Thyroid gland (tissue), 4 donors: ENCODE measurements at regions not wholly inside any gene's neighbourhood (a gene's known extent, or its start where the extent isn't known, plus 50 kb on each side); places are given as distances from the start of the nearest gene placed in this dataset.
A peak's percentile ranks its signal among the peaks of the same experiment; 100 is the strongest.

Source experiments
- DNase-seq, 2 donors: peaks; one replicate each; pipeline ENCODE4 v3.0.0-alpha.2; 2019
- H3K27ac ChIP-seq, 3 donors: fragments of 200-600 bp; sonication (generic); 1 replicate in 2 of 3; 2 replicates in 1 of 3; pipeline ENCODE4 v1.5.1; 2016 to 2019; ENCODE audit warnings: mild to moderate bottlenecking in 1 of 3, moderate library complexity in 1 of 3
- H3K27me3 ChIP-seq: fragments of 200-600 bp; sonication (generic); one replicate; pipeline ENCODE4 v1.5.1; 2019
- H3K36me3 ChIP-seq, 2 donors: fragments of 200-600 bp; sonication (generic); one replicate each; pipeline ENCODE4 v1.5.1; 2016 to 2019
- H3K4me1 ChIP-seq, 2 donors: fragments of 200-600 bp; sonication (generic); one replicate each; pipeline ENCODE4 v1.5.1; 2017 to 2019
- H3K4me3 ChIP-seq, 3 donors: fragments of 200-600 bp; sonication (generic); replicated peaks in 1 of 3; 1 replicate in 2 of 3; 2 replicates in 1 of 3; pipeline ENCODE4 v1.5.1; 2016; ENCODE audit warnings: mild to moderate bottlenecking in 1 of 3
- H3K9me3 ChIP-seq: fragments of 200-600 bp; sonication (generic); one replicate; pipeline ENCODE4 v1.5.1; 2017
- CTCF ChIP-seq, 6 experiments: fragments of 200-600 bp in 3 of 6; fragments of 450-650 bp in 3 of 6; sonication (generic) in 3 of 6; IDR thresholded peaks; one replicate each; pipeline ENCODE4 v1.5.1; 2016 to 2019; ENCODE audit warnings: antibody characterized with exemption in 6 of 6, mild to moderate bottlenecking in 2 of 6, inconsistent platforms in 1 of 6, moderate library complexity in 1 of 6
- POLR2A ChIP-seq, 2 donors: fragments of 450-650 bp; IDR thresholded peaks; one replicate each; pipeline ENCODE4 v1.6.1; 2017; ENCODE audit warnings: antibody characterized with exemption in 2 of 2, mild to moderate bottlenecking in 2 of 2, moderate library complexity in 1 of 2
- WGBS, 2 donors: methylation state at CpG; one replicate each; pipeline ENCODE4 v1.1.5; 2017; 5-methylcytosine and 5-hydroxymethylcytosine counted together
- intact Hi-C: fragments of 100-400 bp; cut with DNase I; formaldehyde crosslinking; loops from one replicate; pipeline ENCODE4 v1.15.1; 2023

GRCh38 chr10:62653254-62653653 lies 151.3 kb upstream of the ADO start:
- DNase-seq: no peak
- no peak overlapping the region for H3K4me3 ChIP-seq
- intact Hi-C loops: no loop called here
- H3K9me3 ChIP-seq: no peaks in the 10 kb centered on the region
- no peaks in the 10 kb centered on the region for H3K27me3 ChIP-seq
- TF ChIP-seq CTCF (IDR thresholded peaks at IDR 0.05) (no peak), POLR2A (IDR thresholded peaks at IDR 0.05) (no peak)
- no peaks in the 10 kb centered on the region for H3K36me3 ChIP-seq
- 69 to 78% methylated on average over 6 of the region's 6 CpGs for WGBS, 2 donors
- no peak overlapping the region for H3K27ac ChIP-seq
- no peaks in the 10 kb centered on the region for H3K4me1 ChIP-seq

GRCh38 chr10:62654966-62655336 lies 149.6 kb upstream of the ADO start:
- Histone ChIP-seq H3K4me3 (no peak overlapping the region), H3K4me1 (no peaks in the 10 kb centered on the region), H3K9me3 (no peaks in the 10 kb centered on the region), H3K27ac (no peak overlapping the region), H3K36me3 (no peaks in the 10 kb centered on the region), H3K27me3 (no peaks in the 10 kb centered on the region)
- intact Hi-C loops: no loop called here
- TF ChIP-seq POLR2A (IDR thresholded peaks at IDR 0.05): no peak
- no peak for TF ChIP-seq CTCF (IDR thresholded peaks at IDR 0.05)
- no peak for DNase-seq
- 91 to 100% methylated on average over 1 of the region's 1 CpG for WGBS, 2 donors

GRCh38 chr10:62655337-62655994 lies 149.1 kb upstream of the ADO start:
- H3K36me3 ChIP-seq: no peaks in the 10 kb centered on the region
- no peak overlapping the region for H3K27ac ChIP-seq
- TF ChIP-seq POLR2A (IDR thresholded peaks at IDR 0.05) (no peak), CTCF (IDR thresholded peaks at IDR 0.05) (no peak)
- no peak for DNase-seq
- intact Hi-C loops: no loop called here
- no peaks in the 10 kb centered on the region for H3K9me3 ChIP-seq
- no peaks in the 10 kb centered on the region for H3K27me3 ChIP-seq
- WGBS, 2 donors: 84 to 95% methylated on average over 6 of the region's 6 CpGs
- no peaks in the 10 kb centered on the region for H3K4me1 ChIP-seq
- H3K4me3 ChIP-seq: no peak overlapping the region

GRCh38 chr10:62657244-62657835 lies 147.2 kb upstream of the ADO start:
- Histone ChIP-seq H3K4me1 (no peaks in the 10 kb centered on the region), H3K27ac (no peak overlapping the region), H3K9me3 (no peaks in the 10 kb centered on the region), H3K36me3 (no peaks in the 10 kb centered on the region), H3K27me3 (no peaks in the 10 kb centered on the region), H3K4me3 (no peak overlapping the region)
- TF ChIP-seq POLR2A (IDR thresholded peaks at IDR 0.05) (no peak), CTCF (IDR thresholded peaks at IDR 0.05) (no peak)
- no peak for DNase-seq
- intact Hi-C loops: no loop called here
- 93 to 97% methylated on average over 9 to 20 of the region's 20 CpGs for WGBS, 2 donors

GRCh38 chr10:62658516-62658915 lies 146.0 kb upstream of the ADO start:
- H3K36me3 ChIP-seq: no peaks in the 10 kb centered on the region
- 57 to 71% methylated on average over 4 to 8 of the region's 8 CpGs for WGBS, 2 donors
- no peaks in the 10 kb centered on the region for H3K9me3 ChIP-seq
- H3K4me1 ChIP-seq: no peaks in the 10 kb centered on the region
- TF ChIP-seq POLR2A (IDR thresholded peaks at IDR 0.05): no peak
- no peak for TF ChIP-seq CTCF (IDR thresholded peaks at IDR 0.05)
- no peaks in the 10 kb centered on the region for H3K27me3 ChIP-seq
- H3K27ac ChIP-seq: no peak overlapping the region
- intact Hi-C loops: no loop called here
- no peak overlapping the region for H3K4me3 ChIP-seq
- DNase-seq: peak; percentile 50 to 69
